Adrenal gland (tissue), 9 donors: ENCODE measurements at regions not wholly inside any gene's neighbourhood (a gene's known extent, or its start where the extent isn't known, plus 50 kb on each side); places are given as distances from the start of the nearest gene placed in this dataset.

Experiments used
- DNase-seq, 7 donors: peaks; one replicate each; pipeline ENCODE4 v3.0.0-alpha.2; 2019 to 2020
- H3K27ac ChIP-seq, 5 donors: fragments of 200-600 bp; sonication (generic) in 4 of 5; 1 replicate in 3 of 5; 2 replicates in 2 of 5; pipeline versions ENCODE4 v1.5.1 to v1.8.0; 2016 to 2020; ENCODE audit warnings: mild to moderate bottlenecking in 1 of 5
- H3K27me3 ChIP-seq: fragments of 200-600 bp; 2 replicates; pipeline ENCODE4 v1.8.0; 2021
- H3K36me3 ChIP-seq, 2 donors: fragments of 200-600 bp; replicated peaks in 1 of 2; 1 replicate in 1 of 2; 2 replicates in 1 of 2; pipeline versions ENCODE4 v1.5.1 to v1.8.0; 2018 to 2022
- H3K4me1 ChIP-seq, 2 donors: fragments of 200-600 bp; replicated peaks in 1 of 2; 1 replicate in 1 of 2; 2 replicates in 1 of 2; pipeline versions ENCODE4 v1.5.1 to v1.8.0; 2018 to 2021
- H3K4me3 ChIP-seq, 4 donors: fragments of 200-600 bp; sonication (generic) in 3 of 4; one replicate each; pipeline ENCODE4 v1.5.1; 2016 to 2018
- H3K9me3 ChIP-seq, 3 donors: fragments of 200-600 bp; sonication (generic) in 1 of 3; replicated peaks in 1 of 3; 1 replicate in 2 of 3; 2 replicates in 1 of 3; pipeline versions ENCODE4 v1.5.1 to v1.8.0; 2016 to 2021
- POLR2A ChIP-seq, 2 donors: fragments of 450-650 bp; IDR thresholded peaks; one replicate each; pipeline ENCODE4 v1.6.1; 2017; ENCODE audit warnings: antibody characterized with exemption in 2 of 2, mild to moderate bottlenecking in 2 of 2, moderate library complexity in 1 of 2
- WGBS, 4 donors: extraction: QIAGEN DNeasy Blood & Tissue Kit in 2 of 4; methylation state at CpG; one replicate each; pipeline versions ENCODE4 v1.1.5 to v1.1.7; 2013 to 2017; 5-methylcytosine and 5-hydroxymethylcytosine counted together
- intact Hi-C, 2 donors: fragments of 100-400 bp; cut with DNase I; formaldehyde crosslinking; loops; one replicate each; pipeline versions ENCODE4 v1.14.1 to v1.15.0; 2022 to 2023
- TF ChIP-seq, protein P1 (sequence below), 6 experiments: fragments of 450-650 bp in 4 of 6; fragments of 200-600 bp in 2 of 6; sonication (generic) in 1 of 6; IDR thresholded peaks; 1 replicate in 5 of 6; 2 replicates in 1 of 6; pipeline versions ENCODE4 v1.5.1 to v1.8.0; 2016 to 2021; ENCODE audit warnings: antibody characterized with exemption in 6 of 6, mild to moderate bottlenecking in 2 of 6, moderate library complexity in 1 of 6
- donor health status: healthy with polysubstance abuse.
- donor health status: Bipolar disorder and iron deficiency.
- donor health status: DM: yes; HTN: yes; CAD: no.
- donor health status: DM: no; HTN: no; CAD: no.
- donor health status: DM: no; HTN: no; CAD: no.

- Histone ChIP-seq H3K4me3 (no peak overlapping the region), H3K9me3 (no peaks in the 10 kb centered on the region), H3K4me1 (no peaks in the 10 kb centered on the region), H3K27me3 (no peaks in the 10 kb centered on the region), H3K27ac (no peak overlapping the region), H3K36me3 (no peaks in the 10 kb centered on the region)
- peak in 5 of 7 donors; percentile 17 to 55 (median 24) for DNase-seq
- intact Hi-C loops: no loop called here
- no peak for TF ChIP-seq POLR2A (IDR thresholded peaks at IDR 0.05)
- TF ChIP-seq, protein P1, sequence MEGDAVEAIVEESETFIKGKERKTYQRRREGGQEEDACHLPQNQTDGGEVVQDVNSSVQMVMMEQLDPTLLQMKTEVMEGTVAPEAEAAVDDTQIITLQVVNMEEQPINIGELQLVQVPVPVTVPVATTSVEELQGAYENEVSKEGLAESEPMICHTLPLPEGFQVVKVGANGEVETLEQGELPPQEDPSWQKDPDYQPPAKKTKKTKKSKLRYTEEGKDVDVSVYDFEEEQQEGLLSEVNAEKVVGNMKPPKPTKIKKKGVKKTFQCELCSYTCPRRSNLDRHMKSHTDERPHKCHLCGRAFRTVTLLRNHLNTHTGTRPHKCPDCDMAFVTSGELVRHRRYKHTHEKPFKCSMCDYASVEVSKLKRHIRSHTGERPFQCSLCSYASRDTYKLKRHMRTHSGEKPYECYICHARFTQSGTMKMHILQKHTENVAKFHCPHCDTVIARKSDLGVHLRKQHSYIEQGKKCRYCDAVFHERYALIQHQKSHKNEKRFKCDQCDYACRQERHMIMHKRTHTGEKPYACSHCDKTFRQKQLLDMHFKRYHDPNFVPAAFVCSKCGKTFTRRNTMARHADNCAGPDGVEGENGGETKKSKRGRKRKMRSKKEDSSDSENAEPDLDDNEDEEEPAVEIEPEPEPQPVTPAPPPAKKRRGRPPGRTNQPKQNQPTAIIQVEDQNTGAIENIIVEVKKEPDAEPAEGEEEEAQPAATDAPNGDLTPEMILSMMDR (IDR thresholded peaks at IDR 0.05): no peak
- 68 to 100% (median 71%) methylated on average over 1 of the region's 1 CpG for WGBS, 4 donors
Measured at GRCh38 chr3:23071758-23072157, 131.4 kb upstream of the UBE2E2 start.

DNA sequence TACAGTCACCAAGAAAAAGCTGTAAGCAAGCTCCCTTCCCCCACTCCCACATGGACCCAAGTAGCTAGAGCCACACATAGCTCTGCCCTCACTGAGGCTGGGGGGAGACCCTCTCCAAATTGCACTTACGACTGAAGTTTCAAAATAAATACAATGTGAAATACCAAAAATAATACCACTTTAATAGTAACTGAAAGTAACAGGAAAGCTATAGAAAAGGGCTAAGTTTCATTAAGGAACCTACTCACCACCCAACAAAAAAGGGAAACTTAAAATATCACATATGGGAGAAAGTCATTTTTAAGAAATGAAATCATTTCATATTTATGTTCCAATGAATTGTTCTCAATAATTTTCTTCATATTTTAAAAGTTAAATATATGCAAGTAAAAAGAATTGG is 130.4 kb upstream of the UBE2E2 start:
- Histone ChIP-seq H3K27me3 (no peaks in the 10 kb centered on the region), H3K27ac (no peak overlapping the region), H3K4me1 (no peaks in the 10 kb centered on the region), H3K9me3 (no peaks in the 10 kb centered on the region), H3K4me3 (no peak overlapping the region), H3K36me3 (no peaks in the 10 kb centered on the region)
- intact Hi-C loops: no loop called here
- no peak for DNase-seq
- WGBS, 4 donors: 60 to 84% (median 68%) methylated on average over 1 of the region's 1 CpG
- no peak for TF ChIP-seq POLR2A (IDR thresholded peaks at IDR 0.05)
- TF ChIP-seq, protein P1 (IDR thresholded peaks at IDR 0.05): no peak

- WGBS, 4 donors: 85 to 95% (median 91%) methylated on average over 5 of the region's 5 CpGs
- H3K9me3 ChIP-seq: no peaks in the 10 kb centered on the region
- TF ChIP-seq, protein P1 (IDR thresholded peaks at IDR 0.05): no peak
- TF ChIP-seq POLR2A (IDR thresholded peaks at IDR 0.05): no peak
- H3K27me3 ChIP-seq: no peaks in the 10 kb centered on the region
- intact Hi-C loops: no loop called here
- no peak overlapping the region for H3K27ac ChIP-seq
- no peaks in the 10 kb centered on the region for H3K4me1 ChIP-seq
- no peak for DNase-seq
- no peak overlapping the region for H3K4me3 ChIP-seq
- no peaks in the 10 kb centered on the region for H3K36me3 ChIP-seq
Measured at GRCh38 chr3:23073724-23074305, 129.3 kb upstream of the UBE2E2 start.

GRCh38 chr3:23075496-23075895 is 127.6 kb upstream of the UBE2E2 start:
- no peak overlapping the region for H3K4me3 ChIP-seq
- H3K36me3 ChIP-seq: no peaks in the 10 kb centered on the region
- H3K27me3 ChIP-seq: no peaks in the 10 kb centered on the region
- no peak for DNase-seq
- H3K9me3 ChIP-seq: no peaks in the 10 kb centered on the region
- H3K4me1 ChIP-seq: no peaks in the 10 kb centered on the region
- TF ChIP-seq, protein P1 (IDR thresholded peaks at IDR 0.05): no peak
- no peak for TF ChIP-seq POLR2A (IDR thresholded peaks at IDR 0.05)
- intact Hi-C loops: no loop called here
- WGBS, 4 donors: 58 to 74% (median 70%) methylated on average over 2 of the region's 2 CpGs
- no peak overlapping the region for H3K27ac ChIP-seq
